SU-DHL-6 (cell line): ENCODE measurements at regions not wholly inside any gene's neighbourhood (a gene's known extent, or its start where the extent isn't known, plus 50 kb on each side); places are given as distances from the start of the nearest gene placed in this dataset.

Experiments used
- EZH2phosphoT487 ChIP-seq: fragments of 200-600 bp; sonication (generic), shearing (Covaris generic); conservative IDR thresholded peaks from 2 replicates; pipeline ENCODE4 v1.6.1; 2018; ENCODE audit warnings: mild to moderate bottlenecking, antibody characterized with exemption, low read length, moderate library complexity, mixed read lengths
- TF ChIP-seq, protein P1 (sequence below): fragments of 200-600 bp; sonication (generic); IDR thresholded peaks from one replicate; pipeline ENCODE4 v1.5.1; 2017; ENCODE audit warnings: antibody characterized with exemption, mild to moderate bottlenecking, low read length, moderate library complexity; ENCODE audit not compliant: insufficient read depth, poor library complexity, severe bottlenecking

DNA sequence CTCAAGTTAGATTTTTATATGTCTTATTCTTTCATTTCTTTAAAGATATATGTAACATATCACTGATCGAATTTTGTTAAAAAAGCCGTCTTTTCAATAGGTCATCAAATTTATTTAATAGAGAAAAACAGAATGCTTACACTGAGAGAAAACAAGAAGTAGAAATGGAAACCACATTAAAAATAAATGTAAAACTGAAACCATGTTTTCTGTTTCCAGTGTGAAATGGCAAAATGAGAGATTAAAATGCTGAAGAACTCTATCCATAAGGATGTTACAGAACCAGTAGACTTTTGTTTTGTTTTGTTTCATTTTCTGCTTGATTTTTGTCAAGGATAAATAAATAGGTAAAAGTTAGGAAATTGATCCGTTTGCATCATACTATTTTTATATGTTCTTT, 210.1 kb downstream of the PRDM9 start:
- TF ChIP-seq EZH2phosphoT487 = no peak
- TF ChIP-seq, protein P1, sequence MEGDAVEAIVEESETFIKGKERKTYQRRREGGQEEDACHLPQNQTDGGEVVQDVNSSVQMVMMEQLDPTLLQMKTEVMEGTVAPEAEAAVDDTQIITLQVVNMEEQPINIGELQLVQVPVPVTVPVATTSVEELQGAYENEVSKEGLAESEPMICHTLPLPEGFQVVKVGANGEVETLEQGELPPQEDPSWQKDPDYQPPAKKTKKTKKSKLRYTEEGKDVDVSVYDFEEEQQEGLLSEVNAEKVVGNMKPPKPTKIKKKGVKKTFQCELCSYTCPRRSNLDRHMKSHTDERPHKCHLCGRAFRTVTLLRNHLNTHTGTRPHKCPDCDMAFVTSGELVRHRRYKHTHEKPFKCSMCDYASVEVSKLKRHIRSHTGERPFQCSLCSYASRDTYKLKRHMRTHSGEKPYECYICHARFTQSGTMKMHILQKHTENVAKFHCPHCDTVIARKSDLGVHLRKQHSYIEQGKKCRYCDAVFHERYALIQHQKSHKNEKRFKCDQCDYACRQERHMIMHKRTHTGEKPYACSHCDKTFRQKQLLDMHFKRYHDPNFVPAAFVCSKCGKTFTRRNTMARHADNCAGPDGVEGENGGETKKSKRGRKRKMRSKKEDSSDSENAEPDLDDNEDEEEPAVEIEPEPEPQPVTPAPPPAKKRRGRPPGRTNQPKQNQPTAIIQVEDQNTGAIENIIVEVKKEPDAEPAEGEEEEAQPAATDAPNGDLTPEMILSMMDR = no peak
